ENCODE measurements at regions not wholly inside any gene's neighbourhood (a gene's known extent, or its start where the extent isn't known, plus 50 kb on each side); places are given as distances from the start of the nearest gene placed in this dataset.

GRCh38 chr9:90052366-90052765 lies 447.6 kb downstream of the GADD45G start:
- Mint-ChIP-seq H3K27ac (no peak overlapping the region), H3K9me3 (peaks cover 20% of the 10 kb centered on the region), H3K36me3 (ENCODE audit: low read depth) (no peaks in the 10 kb centered on the region), H3K27me3 (peaks cover 49% of the 10 kb centered on the region), H3K4me3 (no peak overlapping the region), H3K4me1 (ENCODE audit: low read depth) (no peaks in the 10 kb centered on the region)

DNA sequence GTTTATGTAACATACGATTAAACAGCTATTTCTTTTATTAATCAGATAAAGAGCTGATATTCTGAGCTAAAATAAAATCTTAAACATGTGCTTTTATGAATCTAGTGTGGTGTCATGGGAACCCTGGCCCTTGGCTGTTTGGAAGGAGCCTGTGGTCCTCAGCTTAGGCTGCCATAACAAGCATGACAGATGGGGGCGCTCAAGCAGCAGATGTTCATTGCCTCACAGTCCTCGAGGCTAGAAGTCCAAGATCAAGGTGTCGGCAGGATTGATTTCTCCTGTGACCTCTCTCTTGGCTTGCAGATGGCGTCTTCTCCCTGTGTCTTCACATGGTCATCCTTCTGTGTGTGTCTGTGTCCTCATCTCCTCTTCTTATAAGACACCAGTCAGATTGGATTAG lies 448.2 kb downstream of the GADD45G start:
- Mint-ChIP-seq H3K36me3 (ENCODE audit: low read depth) (no peaks in the 10 kb centered on the region), H3K4me3 (no peak overlapping the region), H3K27me3 (peaks cover 49% of the 10 kb centered on the region), H3K27ac (no peak overlapping the region), H3K4me1 (ENCODE audit: low read depth) (no peaks in the 10 kb centered on the region), H3K9me3 (peaks cover 20% of the 10 kb centered on the region)

DNA sequence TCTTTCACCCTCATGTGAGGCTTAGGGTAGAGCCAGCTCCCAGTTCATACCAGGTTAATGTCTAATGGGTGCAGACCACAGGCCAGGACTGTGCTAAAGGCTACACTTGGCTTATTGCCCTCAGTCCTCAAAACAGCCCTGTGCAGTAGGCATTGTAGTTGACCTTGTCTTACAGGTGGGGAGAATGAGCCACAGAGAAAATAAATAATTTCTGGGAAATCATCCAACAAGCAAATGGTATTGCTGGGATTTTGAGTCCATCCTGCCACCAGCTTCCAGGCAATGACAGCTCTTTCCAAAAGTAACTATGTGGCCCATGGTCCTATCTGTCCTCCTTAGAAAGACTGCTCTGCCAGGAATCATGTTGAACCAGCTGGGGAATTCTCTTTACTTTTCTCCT lies 450.0 kb downstream of the GADD45G start:
- Mint-ChIP-seq H3K4me1 (ENCODE audit: low read depth) (no peaks in the 10 kb centered on the region), H3K36me3 (ENCODE audit: low read depth) (no peaks in the 10 kb centered on the region), H3K4me3 (no peak overlapping the region), H3K27me3 (peaks cover 43% of the 10 kb centered on the region), H3K9me3 (peaks cover 9% of the 10 kb centered on the region), H3K27ac (no peak overlapping the region)

DNA sequence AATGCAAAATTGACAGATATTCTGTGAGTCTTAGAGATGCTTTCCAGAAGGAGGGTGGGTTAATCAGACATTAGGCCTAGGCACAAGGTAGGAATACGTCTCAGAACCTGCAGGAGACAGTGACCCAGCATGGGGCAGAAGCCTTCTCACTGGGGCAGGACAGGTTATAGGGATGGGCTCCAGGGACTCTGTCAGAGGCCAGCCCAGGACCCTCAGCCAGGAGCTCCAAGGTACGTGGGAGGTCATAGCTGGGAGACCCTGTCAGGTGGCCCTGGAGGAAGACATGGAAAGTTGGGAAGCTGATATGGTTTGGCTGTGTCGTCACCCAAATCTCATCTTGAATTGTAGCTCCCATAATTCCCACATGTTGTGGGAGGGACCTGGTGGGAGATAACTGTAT lies 450.4 kb downstream of the GADD45G start:
- no peaks in the 10 kb centered on the region for H3K4me1 Mint-ChIP-seq (ENCODE audit: low read depth)
- H3K27me3 Mint-ChIP-seq = peaks cover 43% of the 10 kb centered on the region
- peaks cover 9% of the 10 kb centered on the region for H3K9me3 Mint-ChIP-seq
- no peak overlapping the region for H3K4me3 Mint-ChIP-seq
- H3K27ac Mint-ChIP-seq = no peak overlapping the region
- no peaks in the 10 kb centered on the region for H3K36me3 Mint-ChIP-seq (ENCODE audit: low read depth)

- H3K36me3 Mint-ChIP-seq (ENCODE audit: low read depth) = no peaks in the 10 kb centered on the region
- no peaks in the 10 kb centered on the region for H3K4me1 Mint-ChIP-seq (ENCODE audit: low read depth)
- H3K27me3 Mint-ChIP-seq = peaks cover 31% of the 10 kb centered on the region
- no peak overlapping the region for H3K27ac Mint-ChIP-seq
- no peak overlapping the region for H3K4me3 Mint-ChIP-seq
- peaks cover 9% of the 10 kb centered on the region for H3K9me3 Mint-ChIP-seq
Measured at GRCh38 chr9:90057361-90057760, 452.5 kb downstream of the GADD45G start.

GRCh38 chr9:90058182-90058763 lies 453.5 kb downstream of the GADD45G start:
- Mint-ChIP-seq H3K27me3 (peaks cover 25% of the 10 kb centered on the region), H3K36me3 (ENCODE audit: low read depth) (no peaks in the 10 kb centered on the region), H3K9me3 (peaks cover 9% of the 10 kb centered on the region)

GRCh38 chr9:90059436-90059835 lies 454.6 kb downstream of the GADD45G start:
- no peak overlapping the region for H3K27ac Mint-ChIP-seq
- H3K36me3 Mint-ChIP-seq (ENCODE audit: low read depth) = no peaks in the 10 kb centered on the region
- H3K27me3 Mint-ChIP-seq = peaks cover 16% of the 10 kb centered on the region
- H3K4me1 Mint-ChIP-seq (ENCODE audit: low read depth) = no peaks in the 10 kb centered on the region
- H3K9me3 Mint-ChIP-seq = peaks cover 9% of the 10 kb centered on the region
- H3K4me3 Mint-ChIP-seq = no peak overlapping the region

More at GRCh38 chr9:90058182-90058763, 453.5 kb downstream of the GADD45G start:
- no peak overlapping the region for H3K27ac Mint-ChIP-seq
- no peak overlapping the region for H3K4me3 Mint-ChIP-seq
- no peaks in the 10 kb centered on the region for H3K4me1 Mint-ChIP-seq (ENCODE audit: low read depth)

- Mint-ChIP-seq H3K9me3 (peaks cover 9% of the 10 kb centered on the region), H3K36me3 (ENCODE audit: low read depth) (no peaks in the 10 kb centered on the region), H3K27ac (no peak overlapping the region), H3K4me1 (ENCODE audit: low read depth) (no peaks in the 10 kb centered on the region), H3K27me3 (peaks cover 19% of the 10 kb centered on the region), H3K4me3 (no peak overlapping the region)
Measured at GRCh38 chr9:90060256-90060655, 455.4 kb downstream of the GADD45G start.

DNA sequence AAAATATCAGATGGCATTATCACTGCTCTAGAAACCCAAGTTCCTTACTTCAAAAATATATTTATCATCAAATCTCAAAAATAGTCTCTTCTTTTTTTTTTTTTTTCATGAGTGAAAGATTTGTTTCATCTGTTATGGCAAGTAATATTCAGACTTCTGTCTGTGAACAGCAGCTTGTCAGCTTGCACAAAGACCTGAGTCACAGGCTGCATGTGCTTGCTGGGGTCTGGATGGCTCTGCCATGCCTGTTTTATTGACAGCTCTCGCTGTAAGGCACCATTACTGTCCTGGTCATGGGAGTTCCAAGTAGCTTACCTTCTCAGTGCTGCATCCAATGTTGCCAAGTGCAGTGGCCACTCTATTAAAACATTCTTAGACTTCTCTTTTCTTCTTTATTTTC lies 456.4 kb downstream of the GADD45G start:
- peaks cover 11% of the 10 kb centered on the region for H3K27me3 Mint-ChIP-seq
- H3K9me3 Mint-ChIP-seq = peaks cover 2% of the 10 kb centered on the region
- H3K27ac Mint-ChIP-seq = no peak overlapping the region
- H3K36me3 Mint-ChIP-seq (ENCODE audit: low read depth) = no peaks in the 10 kb centered on the region
- H3K4me1 Mint-ChIP-seq (ENCODE audit: low read depth) = no peaks in the 10 kb centered on the region
- H3K4me3 Mint-ChIP-seq = no peak overlapping the region

- Mint-ChIP-seq H3K27me3 (peaks cover 17% of the 10 kb centered on the region), H3K4me3 (no peak overlapping the region), H3K36me3 (ENCODE audit: low read depth) (no peaks in the 10 kb centered on the region), H3K27ac (no peak overlapping the region), H3K4me1 (ENCODE audit: low read depth) (no peaks in the 10 kb centered on the region), H3K9me3 (no peaks in the 10 kb centered on the region)
Measured at GRCh38 chr9:90062982-90063381, 458.2 kb downstream of the GADD45G start.

DNA sequence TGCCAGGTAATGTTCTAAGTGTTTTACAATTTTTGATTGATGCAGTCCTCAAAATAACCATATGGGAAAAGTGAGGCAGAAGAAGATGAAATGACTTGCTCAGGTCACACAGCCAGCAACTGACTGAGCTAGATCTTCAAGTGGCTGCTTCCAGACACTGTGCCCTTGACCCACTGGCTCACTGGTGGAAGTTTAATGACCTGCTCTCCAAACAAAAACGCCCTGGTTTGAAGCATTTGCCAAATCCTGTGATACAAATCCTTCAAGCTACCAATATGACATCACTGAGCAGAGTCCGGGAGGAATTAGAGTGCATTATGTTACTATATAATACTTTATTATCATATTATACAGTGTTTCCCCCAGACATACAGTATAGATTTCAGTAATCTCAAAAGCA lies 459.4 kb downstream of the GADD45G start:
- Mint-ChIP-seq H3K4me3 (no peak overlapping the region), H3K27ac (no peak overlapping the region), H3K36me3 (ENCODE audit: low read depth) (no peaks in the 10 kb centered on the region), H3K4me1 (ENCODE audit: low read depth) (no peaks in the 10 kb centered on the region), H3K9me3 (no peaks in the 10 kb centered on the region), H3K27me3 (peaks cover 27% of the 10 kb centered on the region)

DNA sequence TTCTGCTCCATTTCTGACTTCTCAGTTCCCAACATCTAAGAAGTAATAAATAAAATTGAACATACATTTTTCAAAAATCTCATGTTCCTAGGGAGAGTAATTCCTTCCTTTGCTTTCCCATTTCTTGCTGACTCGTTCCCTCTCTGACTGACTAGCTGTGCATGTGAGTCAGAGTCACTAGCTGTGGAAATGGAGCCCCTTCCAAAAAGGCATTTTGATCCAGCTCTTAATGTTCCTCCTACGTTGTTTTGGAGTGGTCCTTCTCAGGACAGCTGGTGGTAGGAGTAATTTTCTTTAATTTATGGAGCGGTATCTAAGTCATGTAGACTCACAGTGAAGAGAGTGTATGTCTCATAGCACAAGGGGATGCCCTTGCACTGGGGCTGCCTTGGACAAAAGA lies 460.2 kb downstream of the GADD45G start:
- H3K4me3 Mint-ChIP-seq = no peak overlapping the region
- no peak overlapping the region for H3K27ac Mint-ChIP-seq
- no peaks in the 10 kb centered on the region for H3K9me3 Mint-ChIP-seq
- H3K36me3 Mint-ChIP-seq (ENCODE audit: low read depth) = no peaks in the 10 kb centered on the region
- H3K4me1 Mint-ChIP-seq (ENCODE audit: low read depth) = no peaks in the 10 kb centered on the region
- H3K27me3 Mint-ChIP-seq = peaks cover 29% of the 10 kb centered on the region

DNA sequence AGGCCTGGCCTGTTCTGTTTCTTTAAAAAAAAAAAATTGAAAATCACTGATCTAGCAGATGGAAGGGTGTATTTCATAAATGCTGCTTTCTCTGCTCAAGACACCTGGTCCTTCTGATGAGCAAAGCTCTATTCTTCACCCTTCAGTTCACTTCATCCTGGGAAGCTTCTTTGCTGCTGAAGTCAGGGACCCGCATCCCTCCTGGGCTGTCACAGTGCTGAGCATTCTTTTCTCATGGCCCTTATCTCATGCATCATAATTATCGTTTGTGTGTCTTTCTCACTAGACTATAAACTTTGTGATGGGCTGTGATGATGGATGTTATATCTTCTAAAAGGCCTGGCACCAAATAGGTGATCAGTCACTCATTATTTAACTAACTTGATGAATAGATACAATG lies 461.0 kb downstream of the GADD45G start:
- peaks cover 36% of the 10 kb centered on the region for H3K27me3 Mint-ChIP-seq
- no peak overlapping the region for H3K27ac Mint-ChIP-seq
- H3K9me3 Mint-ChIP-seq = no peaks in the 10 kb centered on the region
- H3K36me3 Mint-ChIP-seq (ENCODE audit: low read depth) = no peaks in the 10 kb centered on the region
- H3K4me3 Mint-ChIP-seq = no peak overlapping the region
- no peaks in the 10 kb centered on the region for H3K4me1 Mint-ChIP-seq (ENCODE audit: low read depth)

DNA sequence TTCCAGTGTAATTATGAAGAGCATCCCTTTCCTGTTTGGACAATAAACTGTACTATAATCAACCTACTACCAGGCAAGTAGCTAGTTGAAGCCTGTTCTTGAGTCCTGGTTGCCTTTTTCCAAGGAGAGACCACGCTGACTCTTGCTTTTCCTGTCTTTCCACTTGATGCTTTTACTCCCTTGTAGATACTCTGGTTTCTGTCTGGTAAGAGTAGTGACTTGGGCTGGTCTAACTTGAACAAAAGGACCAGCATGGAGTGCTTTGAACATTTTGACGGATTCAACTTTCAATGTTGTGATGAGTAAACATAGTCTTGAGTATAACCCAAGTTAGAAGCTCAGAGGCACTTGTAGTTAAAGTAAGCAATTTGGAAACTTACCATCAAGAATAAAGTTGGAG lies 464.3 kb downstream of the GADD45G start:
- Mint-ChIP-seq H3K36me3 (ENCODE audit: low read depth) (no peaks in the 10 kb centered on the region), H3K27me3 (peaks cover 46% of the 10 kb centered on the region), H3K4me3 (no peak overlapping the region), H3K9me3 (no peaks in the 10 kb centered on the region), H3K4me1 (ENCODE audit: low read depth) (no peaks in the 10 kb centered on the region), H3K27ac (no peak overlapping the region)

DNA sequence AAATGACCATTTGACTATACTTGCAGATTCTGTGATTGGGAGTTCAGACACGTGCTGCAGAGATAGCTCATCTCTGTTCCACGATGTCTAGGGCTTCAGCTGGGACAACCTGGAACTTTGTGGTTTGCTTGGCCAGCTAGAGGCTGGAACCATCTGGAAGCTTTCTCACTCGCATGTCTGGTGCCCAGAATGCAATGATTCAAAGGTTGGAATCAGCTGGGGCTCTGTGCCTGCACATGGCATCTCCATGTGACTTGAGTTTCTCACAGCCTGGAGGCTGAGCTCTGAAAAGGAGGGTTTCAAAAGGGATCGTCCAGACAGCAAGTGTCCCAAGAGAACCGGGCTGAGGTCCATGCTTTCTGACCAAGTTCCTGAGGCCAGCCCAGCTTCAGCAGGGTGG lies 465.2 kb downstream of the GADD45G start:
- Mint-ChIP-seq H3K36me3 (ENCODE audit: low read depth) (no peaks in the 10 kb centered on the region), H3K27me3 (peaks cover 49% of the 10 kb centered on the region), H3K27ac (no peak overlapping the region), H3K9me3 (no peaks in the 10 kb centered on the region), H3K4me3 (no peak overlapping the region), H3K4me1 (ENCODE audit: low read depth) (no peaks in the 10 kb centered on the region)

DNA sequence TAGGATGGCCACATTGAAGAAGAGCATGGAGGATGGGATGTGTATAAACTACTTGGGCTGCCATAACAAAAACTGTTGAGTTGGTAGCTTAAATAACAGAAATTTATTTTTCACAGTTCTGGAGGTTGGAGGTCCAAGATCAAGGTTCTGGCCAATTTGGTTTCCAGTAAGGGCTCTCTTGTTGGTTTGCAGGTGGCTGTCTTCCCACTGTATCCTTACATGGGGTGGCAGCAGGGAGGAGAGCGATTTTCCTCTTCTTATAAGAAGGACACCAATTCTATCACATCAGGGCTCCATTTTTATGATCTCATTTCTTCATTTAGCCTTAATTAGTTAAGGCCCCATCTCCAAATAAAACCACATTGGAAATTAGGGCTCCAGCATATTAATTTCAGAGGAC lies 465.7 kb downstream of the GADD45G start:
- Mint-ChIP-seq H3K9me3 (no peaks in the 10 kb centered on the region), H3K27ac (no peak overlapping the region)

More for the DNA sequence above, 465.7 kb downstream of the GADD45G start:
- Mint-ChIP-seq H3K27me3 (peaks cover 51% of the 10 kb centered on the region), H3K36me3 (ENCODE audit: low read depth) (no peaks in the 10 kb centered on the region), H3K4me3 (no peak overlapping the region), H3K4me1 (ENCODE audit: low read depth) (no peaks in the 10 kb centered on the region)

Data from stimulated activated naive CD8-positive, alpha-beta T cell treated with anti-CD3 and anti-CD28 coated beads, Interleukin-15, Interleukin-2, amounts not matched to agents 100 ng/mL and 50 ng/mL, for 24 hours (primary cell).